ENCODE measurements at regions not wholly inside any gene's neighbourhood (a gene's known extent, or its start where the extent isn't known, plus 50 kb on each side); places are given as distances from the start of the nearest gene placed in this dataset.

DNA sequence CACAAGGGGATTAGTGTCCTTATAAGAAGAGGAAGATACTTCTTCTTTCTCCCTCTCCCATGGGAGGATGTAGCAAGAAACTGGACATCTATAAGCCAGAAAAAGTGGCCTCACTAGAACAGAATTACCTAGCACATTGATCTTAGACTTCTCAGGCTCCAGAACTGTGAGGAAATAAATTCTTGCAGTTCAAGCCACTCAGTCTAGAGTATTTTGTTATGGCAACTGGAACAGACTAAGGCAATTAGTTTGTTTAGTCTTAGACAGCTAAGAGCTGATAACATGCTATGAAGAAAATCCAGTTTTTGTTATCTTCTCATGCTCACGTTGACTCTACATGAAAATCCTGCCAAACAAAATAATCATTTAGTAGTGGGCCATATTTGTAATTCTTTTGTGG lies 627.6 kb upstream of the PHF14 start:
- Histone ChIP-seq H3K4me2 (ENCODE audit: low read length) (no peak overlapping the region), H3K9me3 (ENCODE audit: low read length) (no peaks in the 10 kb centered on the region)

DNA sequence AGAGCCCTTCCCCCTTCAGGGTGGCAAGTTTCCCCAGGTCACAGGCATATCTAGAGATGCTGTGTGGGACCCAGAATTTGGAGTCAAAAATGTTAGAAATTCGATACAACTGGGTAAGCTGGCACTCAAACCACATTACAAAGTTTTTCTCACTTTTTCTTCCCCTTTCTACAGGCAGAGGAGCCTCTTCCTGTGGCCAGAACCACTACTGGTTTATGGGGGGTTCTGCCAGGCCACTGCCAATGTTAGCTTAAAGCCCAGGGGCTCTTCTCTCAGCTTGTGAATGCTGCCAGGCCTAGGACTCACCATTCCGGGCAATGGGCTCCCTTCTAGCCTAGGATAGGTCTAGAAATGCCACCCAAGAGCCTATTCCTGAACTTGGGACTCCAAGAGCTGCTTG lies 617.9 kb upstream of the PHF14 start:
- H4K20me1 ChIP-seq (ENCODE audit: insufficient read depth): no peaks in the 10 kb centered on the region
- no peaks in the 10 kb centered on the region for H3K79me2 ChIP-seq (replicated peaks; ENCODE audit: insufficient read depth, low read length)
- no peak overlapping the region for H3K9ac ChIP-seq (ENCODE audit: low read length)
- no peak overlapping the region for H3K27ac ChIP-seq (ENCODE audit: low read length)
- TF ChIP-seq POLR2AphosphoS5 (IDR thresholded peaks at IDR 0.05): no peak
- TF ChIP-seq CTCF (IDR thresholded peaks at IDR 0.05; ENCODE audit: poor library complexity, severe bottlenecking): no peak
- no peak for TF ChIP-seq MXI1 (conservative IDR thresholded peaks at IDR 0.05; ENCODE audit: poor library complexity, severe bottlenecking)
- TF ChIP-seq, protein P1, sequence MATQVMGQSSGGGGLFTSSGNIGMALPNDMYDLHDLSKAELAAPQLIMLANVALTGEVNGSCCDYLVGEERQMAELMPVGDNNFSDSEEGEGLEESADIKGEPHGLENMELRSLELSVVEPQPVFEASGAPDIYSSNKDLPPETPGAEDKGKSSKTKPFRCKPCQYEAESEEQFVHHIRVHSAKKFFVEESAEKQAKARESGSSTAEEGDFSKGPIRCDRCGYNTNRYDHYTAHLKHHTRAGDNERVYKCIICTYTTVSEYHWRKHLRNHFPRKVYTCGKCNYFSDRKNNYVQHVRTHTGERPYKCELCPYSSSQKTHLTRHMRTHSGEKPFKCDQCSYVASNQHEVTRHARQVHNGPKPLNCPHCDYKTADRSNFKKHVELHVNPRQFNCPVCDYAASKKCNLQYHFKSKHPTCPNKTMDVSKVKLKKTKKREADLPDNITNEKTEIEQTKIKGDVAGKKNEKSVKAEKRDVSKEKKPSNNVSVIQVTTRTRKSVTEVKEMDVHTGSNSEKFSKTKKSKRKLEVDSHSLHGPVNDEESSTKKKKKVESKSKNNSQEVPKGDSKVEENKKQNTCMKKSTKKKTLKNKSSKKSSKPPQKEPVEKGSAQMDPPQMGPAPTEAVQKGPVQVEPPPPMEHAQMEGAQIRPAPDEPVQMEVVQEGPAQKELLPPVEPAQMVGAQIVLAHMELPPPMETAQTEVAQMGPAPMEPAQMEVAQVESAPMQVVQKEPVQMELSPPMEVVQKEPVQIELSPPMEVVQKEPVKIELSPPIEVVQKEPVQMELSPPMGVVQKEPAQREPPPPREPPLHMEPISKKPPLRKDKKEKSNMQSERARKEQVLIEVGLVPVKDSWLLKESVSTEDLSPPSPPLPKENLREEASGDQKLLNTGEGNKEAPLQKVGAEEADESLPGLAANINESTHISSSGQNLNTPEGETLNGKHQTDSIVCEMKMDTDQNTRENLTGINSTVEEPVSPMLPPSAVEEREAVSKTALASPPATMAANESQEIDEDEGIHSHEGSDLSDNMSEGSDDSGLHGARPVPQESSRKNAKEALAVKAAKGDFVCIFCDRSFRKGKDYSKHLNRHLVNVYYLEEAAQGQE (IDR thresholded peaks at IDR 0.05; ENCODE audit: borderline replicate concordance): no peak
- TF ChIP-seq TAF1 (IDR thresholded peaks at IDR 0.05; ENCODE audit: low read depth): no peak
- no peak for TF ChIP-seq EZH2 (IDR thresholded peaks at IDR 0.05; ENCODE audit: borderline replicate concordance, insufficient read depth, low read length, poor library complexity, severe bottlenecking)
- no peaks in the 10 kb centered on the region for H3K9me2 ChIP-seq (ENCODE audit: insufficient read depth, low read length)
- no peak overlapping the region for H3K4me3 ChIP-seq (ENCODE audit: low read length)
- no peaks in the 10 kb centered on the region for H3K9me3 ChIP-seq (ENCODE audit: low read length)
- no peaks in the 10 kb centered on the region for H3F3A ChIP-seq (ENCODE audit: insufficient read depth, low read length, poor library complexity, severe bottlenecking)
- H3K4me2 ChIP-seq (ENCODE audit: low read length): no peak overlapping the region
- no peaks in the 10 kb centered on the region for H3K27me3 ChIP-seq (ENCODE audit: insufficient read depth, low read depth, low read length)
- H2AFZ ChIP-seq (ENCODE audit: low read depth, low read length): no peak overlapping the region
- no peaks in the 10 kb centered on the region for H3K36me3 ChIP-seq (ENCODE audit: insufficient read depth, low read length)

More for the DNA sequence above, 627.6 kb upstream of the PHF14 start:
- no peak overlapping the region for H3K4me3 ChIP-seq (ENCODE audit: low read length)
- H3K79me2 ChIP-seq (replicated peaks; ENCODE audit: insufficient read depth, low read length): no peaks in the 10 kb centered on the region
- H3K36me3 ChIP-seq (ENCODE audit: insufficient read depth, low read length): no peaks in the 10 kb centered on the region
- no peaks in the 10 kb centered on the region for H3F3A ChIP-seq (ENCODE audit: insufficient read depth, low read length, poor library complexity, severe bottlenecking)
- H3K27me3 ChIP-seq (ENCODE audit: insufficient read depth, low read depth, low read length): no peaks in the 10 kb centered on the region
- H3K9me2 ChIP-seq (ENCODE audit: insufficient read depth, low read length): no peaks in the 10 kb centered on the region
- TF ChIP-seq POLR2AphosphoS5 (IDR thresholded peaks at IDR 0.05): no peak
- TF ChIP-seq, protein P1 (IDR thresholded peaks at IDR 0.05; ENCODE audit: borderline replicate concordance): no peak
- no peak for TF ChIP-seq CTCF (IDR thresholded peaks at IDR 0.05; ENCODE audit: poor library complexity, severe bottlenecking)
- TF ChIP-seq MXI1 (conservative IDR thresholded peaks at IDR 0.05; ENCODE audit: poor library complexity, severe bottlenecking): no peak
- TF ChIP-seq EP300 (conservative IDR thresholded peaks at IDR 0.05; ENCODE audit: poor library complexity, severe bottlenecking): no peak
- TF ChIP-seq RAD21 (conservative IDR thresholded peaks at IDR 0.05): no peak
- no peak for TF ChIP-seq TAF1 (IDR thresholded peaks at IDR 0.05; ENCODE audit: low read depth)
- no peak for TF ChIP-seq EZH2 (IDR thresholded peaks at IDR 0.05; ENCODE audit: borderline replicate concordance, insufficient read depth, low read length, poor library complexity, severe bottlenecking)
- TF ChIP-seq SMC3 (conservative IDR thresholded peaks at IDR 0.05; ENCODE audit: poor library complexity): no peak
- no peak overlapping the region for H2AFZ ChIP-seq (ENCODE audit: low read depth, low read length)
- no peaks in the 10 kb centered on the region for H4K20me1 ChIP-seq (ENCODE audit: insufficient read depth)
- H3K9ac ChIP-seq (ENCODE audit: low read length): no peak overlapping the region
- H3K27ac ChIP-seq (ENCODE audit: low read length): no peak overlapping the region

All from neural cell (in vitro differentiated cells).